ENCODE measurements at regions not wholly inside any gene's neighbourhood (a gene's known extent, or its start where the extent isn't known, plus 50 kb on each side); places are given as distances from the start of the nearest gene placed in this dataset.

GRCh38 chr1:106584676-106585075, 471.8 kb upstream of the PRMT6 start:
- H3K79me2 ChIP-seq (ENCODE audit: low read length): no peaks in the 10 kb centered on the region
- no peaks in the 10 kb centered on the region for H3K4me1 ChIP-seq (ENCODE audit: low read length)
- H3K9me2 ChIP-seq (replicated peaks; ENCODE audit: insufficient read depth, low read length): no peaks in the 10 kb centered on the region
- no peak for DNase-seq
- H4K20me1 ChIP-seq (ENCODE audit: insufficient read depth, low read length): no peaks in the 10 kb centered on the region
- H3K9me3 ChIP-seq (replicated peaks; ENCODE audit: insufficient read depth, low read length): no peaks in the 10 kb centered on the region
- H3K36me3 ChIP-seq (replicated peaks; ENCODE audit: insufficient read depth, low read length): no peaks in the 10 kb centered on the region
- no peak overlapping the region for H3K9ac ChIP-seq (ENCODE audit: low read length)
- H3K27ac ChIP-seq (ENCODE audit: low read length): no peak overlapping the region
- no peak overlapping the region for H3K4me2 ChIP-seq (ENCODE audit: low read depth, low read length)
- no peak overlapping the region for H2AFZ ChIP-seq (ENCODE audit: low read length)
- no peaks in the 10 kb centered on the region for H3K27me3 ChIP-seq (replicated peaks; ENCODE audit: insufficient read depth, low read length)
- H3K4me3 ChIP-seq (ENCODE audit: low read length): no peak overlapping the region
- H3F3A ChIP-seq (ENCODE audit: insufficient read depth, low read length): no peaks in the 10 kb centered on the region
- TF ChIP-seq EZH2 (optimal IDR thresholded peaks at IDR 0.05; ENCODE audit: low read depth, low read length) (no peak), EZH2phosphoT487 (IDR thresholded peaks at IDR 0.05; ENCODE audit: low read length) (no peak), CTCF (IDR thresholded peaks at IDR 0.05; ENCODE audit: low read length) (no peak)

- H3K9me2 ChIP-seq (replicated peaks; ENCODE audit: insufficient read depth, low read length): no peaks in the 10 kb centered on the region
- no peak overlapping the region for H3K4me2 ChIP-seq (ENCODE audit: low read depth, low read length)
- no peaks in the 10 kb centered on the region for H4K20me1 ChIP-seq (ENCODE audit: insufficient read depth, low read length)
- no peaks in the 10 kb centered on the region for H3K79me2 ChIP-seq (ENCODE audit: low read length)
- no peak overlapping the region for H3K4me3 ChIP-seq (ENCODE audit: low read length)
- no peak overlapping the region for H3K27ac ChIP-seq (ENCODE audit: low read length)
- no peaks in the 10 kb centered on the region for H3F3A ChIP-seq (ENCODE audit: insufficient read depth, low read length)
- no peaks in the 10 kb centered on the region for H3K27me3 ChIP-seq (replicated peaks; ENCODE audit: insufficient read depth, low read length)
- H3K36me3 ChIP-seq (replicated peaks; ENCODE audit: insufficient read depth, low read length): no peaks in the 10 kb centered on the region
- no peak overlapping the region for H2AFZ ChIP-seq (ENCODE audit: low read length)
- H3K9ac ChIP-seq (ENCODE audit: low read length): no peak overlapping the region
- no peak for DNase-seq
- no peaks in the 10 kb centered on the region for H3K9me3 ChIP-seq (replicated peaks; ENCODE audit: insufficient read depth, low read length)
- TF ChIP-seq EZH2 (optimal IDR thresholded peaks at IDR 0.05; ENCODE audit: low read depth, low read length): no peak
- no peak for TF ChIP-seq EZH2phosphoT487 (IDR thresholded peaks at IDR 0.05; ENCODE audit: low read length)
- TF ChIP-seq CTCF (IDR thresholded peaks at IDR 0.05; ENCODE audit: low read length): no peak
- no peaks in the 10 kb centered on the region for H3K4me1 ChIP-seq (ENCODE audit: low read length)
Observed at GRCh38 chr1:106600626-106601025, 455.8 kb upstream of the PRMT6 start.

GRCh38 chr1:106603616-106604015, 452.9 kb upstream of the PRMT6 start:
- Histone ChIP-seq H2AFZ (ENCODE audit: low read length) (no peak overlapping the region), H4K20me1 (ENCODE audit: insufficient read depth, low read length) (no peaks in the 10 kb centered on the region), H3K4me3 (ENCODE audit: low read length) (no peak overlapping the region), H3K4me2 (ENCODE audit: low read depth, low read length) (no peak overlapping the region), H3K9ac (ENCODE audit: low read length) (no peak overlapping the region), H3K27me3 (replicated peaks; ENCODE audit: insufficient read depth, low read length) (no peaks in the 10 kb centered on the region), H3F3A (ENCODE audit: insufficient read depth, low read length) (no peaks in the 10 kb centered on the region), H3K79me2 (ENCODE audit: low read length) (no peaks in the 10 kb centered on the region), H3K9me2 (replicated peaks; ENCODE audit: insufficient read depth, low read length) (no peaks in the 10 kb centered on the region), H3K4me1 (ENCODE audit: low read length) (no peaks in the 10 kb centered on the region), H3K36me3 (replicated peaks; ENCODE audit: insufficient read depth, low read length) (no peaks in the 10 kb centered on the region), H3K9me3 (replicated peaks; ENCODE audit: insufficient read depth, low read length) (no peaks in the 10 kb centered on the region), H3K27ac (ENCODE audit: low read length) (no peak overlapping the region)
- no peak for DNase-seq
- no peak for TF ChIP-seq CTCF (IDR thresholded peaks at IDR 0.05; ENCODE audit: low read length)
- TF ChIP-seq EZH2 (optimal IDR thresholded peaks at IDR 0.05; ENCODE audit: low read depth, low read length): no peak
- no peak for TF ChIP-seq EZH2phosphoT487 (IDR thresholded peaks at IDR 0.05; ENCODE audit: low read length)

Data from MM.1S (cell line).